ENCODE measurements at regions not wholly inside any gene's neighbourhood (a gene's known extent, or its start where the extent isn't known, plus 50 kb on each side); places are given as distances from the start of the nearest gene placed in this dataset.

GRCh38 chr2:17043173-17043572 lies 377.5 kb upstream of the CYRIA start:
- Mint-ChIP-seq H3K27me3 (ENCODE audit: low read depth) (no peaks in the 10 kb centered on the region), H3K27ac (no peak overlapping the region), H3K4me1 (no peaks in the 10 kb centered on the region), H3K4me3 (no peak overlapping the region), H3K9me3 (no peaks in the 10 kb centered on the region), H3K36me3 (ENCODE audit: insufficient read depth in 1 of 3, low read depth in 3 of 3) (no peaks in the 10 kb centered on the region)
- H3K79me2 ChIP-seq (ENCODE audit: insufficient read depth, low read length) = no peaks in the 10 kb centered on the region
- no peak overlapping the region for H2BK5ac ChIP-seq (ENCODE audit: insufficient read length, low read length)
- no peak overlapping the region for H3K18ac ChIP-seq (ENCODE audit: insufficient read length, low read depth, low read length)
- no peak overlapping the region for H3K23ac ChIP-seq (ENCODE audit: insufficient read length, low read depth, low read length)
- H2BK12ac ChIP-seq (ENCODE audit: insufficient read length, low read depth, low read length) = no peak overlapping the region
- no peak overlapping the region for H3K4ac ChIP-seq (ENCODE audit: low read depth, low read length)
- no peaks in the 10 kb centered on the region for H4K20me1 ChIP-seq (ENCODE audit: control insufficient read depth, insufficient read depth, insufficient read length)
- H3K14ac ChIP-seq (ENCODE audit: insufficient read depth, low read length) = no peak overlapping the region
- H4K8ac ChIP-seq (replicated peaks; ENCODE audit: insufficient read length, low read depth, low read length) = no peak overlapping the region
- WGBS (ENCODE audit: extremely low coverage, insufficient read length, low lambda C conversion rate) = no CpG with 5 or more reads among the region's 1 CpG
- H3K27ac ChIP-seq (ENCODE audit: insufficient read length, low read depth, low read length) = no peak overlapping the region
- H3K79me1 ChIP-seq (ENCODE audit: insufficient read depth, low read depth, low read length, poor library complexity, severe bottlenecking) = no peaks in the 10 kb centered on the region
- no peak overlapping the region for H2AFZ ChIP-seq (ENCODE audit: low read length)
- no peaks in the 10 kb centered on the region for H3K4me1 ChIP-seq (ENCODE audit: insufficient read depth, low read length)
- H2BK20ac ChIP-seq (ENCODE audit: low read depth, low read length, poor library complexity, severe bottlenecking) = no peak overlapping the region
- no peak overlapping the region for H3K9ac ChIP-seq (ENCODE audit: extremely low read depth, insufficient read length, low read length)
- no peaks in the 10 kb centered on the region for H3K27me3 ChIP-seq (ENCODE audit: insufficient read depth, low read length)
- TF ChIP-seq, protein P1, sequence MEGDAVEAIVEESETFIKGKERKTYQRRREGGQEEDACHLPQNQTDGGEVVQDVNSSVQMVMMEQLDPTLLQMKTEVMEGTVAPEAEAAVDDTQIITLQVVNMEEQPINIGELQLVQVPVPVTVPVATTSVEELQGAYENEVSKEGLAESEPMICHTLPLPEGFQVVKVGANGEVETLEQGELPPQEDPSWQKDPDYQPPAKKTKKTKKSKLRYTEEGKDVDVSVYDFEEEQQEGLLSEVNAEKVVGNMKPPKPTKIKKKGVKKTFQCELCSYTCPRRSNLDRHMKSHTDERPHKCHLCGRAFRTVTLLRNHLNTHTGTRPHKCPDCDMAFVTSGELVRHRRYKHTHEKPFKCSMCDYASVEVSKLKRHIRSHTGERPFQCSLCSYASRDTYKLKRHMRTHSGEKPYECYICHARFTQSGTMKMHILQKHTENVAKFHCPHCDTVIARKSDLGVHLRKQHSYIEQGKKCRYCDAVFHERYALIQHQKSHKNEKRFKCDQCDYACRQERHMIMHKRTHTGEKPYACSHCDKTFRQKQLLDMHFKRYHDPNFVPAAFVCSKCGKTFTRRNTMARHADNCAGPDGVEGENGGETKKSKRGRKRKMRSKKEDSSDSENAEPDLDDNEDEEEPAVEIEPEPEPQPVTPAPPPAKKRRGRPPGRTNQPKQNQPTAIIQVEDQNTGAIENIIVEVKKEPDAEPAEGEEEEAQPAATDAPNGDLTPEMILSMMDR (conservative IDR thresholded peaks at IDR 0.05) = no peak
- no peak overlapping the region for H2BK120ac ChIP-seq (ENCODE audit: low read depth, low read length, poor library complexity, severe bottlenecking)
- no peak for DNase-seq
- no peak overlapping the region for H3K4me2 ChIP-seq (ENCODE audit: insufficient read depth, insufficient read length, low read length)
- H2AK5ac ChIP-seq (ENCODE audit: insufficient read length, low read length) = no peak overlapping the region
- H4K91ac ChIP-seq (ENCODE audit: insufficient read length, low read depth, low read length) = no peak overlapping the region
- no peaks in the 10 kb centered on the region for H3K9me3 ChIP-seq (ENCODE audit: control insufficient read depth, low read depth, low read length)
- H2BK15ac ChIP-seq (ENCODE audit: low read depth, low read length) = no peak overlapping the region
- no peak overlapping the region for H4K5ac ChIP-seq (ENCODE audit: insufficient read length, low read depth, low read length)
- no peak overlapping the region for H3T11ph ChIP-seq (ENCODE audit: low read length)
- H3K56ac ChIP-seq (ENCODE audit: insufficient read length, low read depth, low read length) = no peak overlapping the region
- no peaks in the 10 kb centered on the region for H3K23me2 ChIP-seq (ENCODE audit: insufficient read length, low read depth, low read length, poor library complexity, severe bottlenecking)

All from H9 (cell line).